Heart right ventricle (tissue), 16 donors: ENCODE measurements at regions not wholly inside any gene's neighbourhood (a gene's known extent, or its start where the extent isn't known, plus 50 kb on each side); places are given as distances from the start of the nearest gene placed in this dataset.

Source experiments
- ATAC-seq, 8 donors: fragments of 200-7000 bp; cut with Tn5 transposase; one replicate each; pipeline ENCODE4 v1.9.1; 2020; ENCODE audit warnings: mild to moderate bottlenecking in 8 of 8, moderate library complexity in 8 of 8, moderate number of reproducible peaks in 1 of 8
- DNase-seq, 2 donors: peaks; one replicate each; pipeline ENCODE4 v3.0.0-alpha.2; 2020
- H3K27ac ChIP-seq, 10 donors: fragments of 200-600 bp; sonication (generic) in 2 of 10; one replicate each; pipeline versions ENCODE4 v1.5.0 to v1.8.0; 2020 to 2022; ENCODE audit warnings: mild to moderate bottlenecking in 3 of 10
- H3K27me3 ChIP-seq, 7 donors: fragments of 200-600 bp; one replicate each; pipeline ENCODE4 v1.8.0; 2021 to 2022; ENCODE audit warnings: mild to moderate bottlenecking in 2 of 7
- H3K36me3 ChIP-seq, 9 donors: fragments of 200-600 bp; sonication (generic) in 1 of 9; one replicate each; pipeline versions ENCODE4 v1.5.0 to v1.8.0; 2020 to 2022; ENCODE audit warnings: mild to moderate bottlenecking in 2 of 9
- H3K4me1 ChIP-seq, 9 donors: fragments of 200-600 bp; sonication (generic) in 1 of 9; one replicate each; pipeline versions ENCODE4 v1.5.0 to v1.8.0; 2020 to 2022; ENCODE audit warnings: mild to moderate bottlenecking in 4 of 9
- H3K4me3 ChIP-seq, 10 donors: fragments of 200-600 bp; sonication (generic) in 2 of 10; one replicate each; pipeline versions ENCODE4 v1.5.0 to v1.8.0; 2020 to 2022; ENCODE audit warnings: mild to moderate bottlenecking in 7 of 10, moderate library complexity in 2 of 10
- H3K9me3 ChIP-seq, 11 donors: fragments of 200-600 bp in 10 of 11; sonication (generic) in 2 of 11; one replicate each; pipeline versions ENCODE4 v1.5.0 to v1.8.0; 2013 to 2022; ENCODE audit warnings: mild to moderate bottlenecking in 2 of 11, control low read depth in 1 of 11, moderate library complexity in 1 of 11
- CTCF ChIP-seq, 9 donors: fragments of 200-600 bp; sonication (generic) in 2 of 9; IDR thresholded peaks; one replicate each; pipeline versions ENCODE4 v1.5.0 to v1.8.0; 2021 to 2022; ENCODE audit warnings: antibody characterized with exemption in 9 of 9, mild to moderate bottlenecking in 5 of 9, moderate library complexity in 1 of 9
- WGBS, 2 donors: extraction: QIAGEN DNeasy Blood & Tissue Kit; methylation state at CpG; one replicate each; pipeline ENCODE4 v1.1.7; 2013; ENCODE audit warnings: inconsistent platforms in 1 of 2; 5-methylcytosine and 5-hydroxymethylcytosine counted together
- intact Hi-C, 10 donors: fragments of 100-400 bp; cut with DNase I; formaldehyde crosslinking; loops; one replicate each; pipeline versions ENCODE4 v1.11.1 to v1.14.2; 2022
- donor health status: Arrhythmogenic right ventricular cardiomyopathy.
- donor health status: ischemic (EF 13 %, LVEDD 7.1; RV severe dilation, severe dysfunction).
- donor health status: healthy with polysubstance abuse.
- donor health status: DM: no; HTN: yes; CAD: no.
- donor health status: DM: no; HTN: no; CAD: no.
- donor health status: ischemic (EF 25% LVEDD 6.9; RV normal size, moderate dysfunction).
- donor health status: ischemic (EF 25% LVEDD 5.7; RV mildly dilated, moderate dysfunction).
- donor health status: healthy.
- donor health status: DM: yes; HTN: yes; CAD: no.
- donor health status: Ischemic cardiomyopathy.
- donor health status: ischemic (EF 35%, LVEDD 5.7; RV mildly dilated, moderate dysfunction).
- donor health status: nonischemic (EF 11% LVEDD 7.7; RV severe dilation, severe dysfunction).
- donor health status: DM: yes; HTN: yes; CAD: no.
- donor health status: PGD.
- donor health status: ischemic (EF 29% LVEDD 5.4; RV normal size, mild dysfunction).
- donor health status: nonischemic (EF 23%, LVEDD 6.1; RV moderate dilation, normal function).

GRCh38 chr5:54721951-54722654, 204.5 kb downstream of the SNX18 start:
- intact Hi-C loops = loop anchor here in 2 of 10 donors (5.0 to 10.0 kb wide), 2 partner anchors 65 to 113 kb away; no protein-coding TSS in a partner anchor
- ATAC-seq = no peak
- H3K27me3 ChIP-seq = no peaks in the 10 kb centered on the region
- no peaks in the 10 kb centered on the region for H3K9me3 ChIP-seq
- H3K4me3 ChIP-seq = no peak overlapping the region
- peaks cover 5 to 47% (median 24%) of the 10 kb centered on the region in 9 donors for H3K4me1 ChIP-seq
- DNase-seq = no peak
- no peak for TF ChIP-seq CTCF (IDR thresholded peaks at IDR 0.05)
- H3K27ac ChIP-seq = peak overlapping the region in 2 of 10 donors; percentile 4 to 44
- no peaks in the 10 kb centered on the region for H3K36me3 ChIP-seq
- WGBS, 2 donors = 53 to 56% methylated on average over 5 of the region's 5 CpGs

DNA sequence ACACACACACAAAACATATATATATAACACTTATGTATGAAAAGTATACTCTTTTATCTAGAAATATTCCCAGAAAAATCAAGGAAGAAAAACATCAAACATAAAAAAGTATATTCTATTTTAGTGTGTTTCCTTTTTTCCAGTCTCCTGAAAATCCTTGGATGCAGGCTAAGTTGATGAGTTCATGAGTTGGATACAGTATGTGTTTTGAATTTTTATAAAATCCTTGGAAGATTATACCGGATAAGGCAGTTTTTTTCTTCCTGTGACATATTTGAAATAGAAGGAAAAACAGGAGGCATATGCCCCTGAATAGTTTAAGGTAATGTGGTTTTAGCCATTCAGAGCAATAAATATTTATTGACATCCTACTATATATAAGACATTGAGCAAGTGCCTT, 203.6 kb downstream of the SNX18 start:
- H3K4me1 ChIP-seq = peaks cover 5 to 48% (median 24%) of the 10 kb centered on the region in 9 donors
- TF ChIP-seq CTCF (IDR thresholded peaks at IDR 0.05) = no peak
- H3K4me3 ChIP-seq = no peak overlapping the region
- peaks cover 0 to 9% (median 3%) of the 10 kb centered on the region in 11 donors for H3K9me3 ChIP-seq
- no peaks in the 10 kb centered on the region for H3K27me3 ChIP-seq
- ATAC-seq = no peak
- no peak for DNase-seq
- peak overlapping the region in 2 of 10 donors; percentile 72 to 81 for H3K27ac ChIP-seq
- intact Hi-C loops = loop anchor here in 2 of 10 donors (5.0 to 10.0 kb wide), 2 partner anchors 64 to 114 kb away; no protein-coding TSS in a partner anchor
- 65 to 70% methylated on average over 1 of the region's 1 CpG for WGBS, 2 donors
- H3K36me3 ChIP-seq = no peaks in the 10 kb centered on the region

- Histone ChIP-seq H3K36me3 (no peaks in the 10 kb centered on the region), H3K27me3 (no peaks in the 10 kb centered on the region), H3K9me3 (peaks cover 0 to 10% (median 3%) of the 10 kb centered on the region in 11 donors), H3K4me1 (peaks cover 5 to 48% (median 24%) of the 10 kb centered on the region in 9 donors), H3K4me3 (no peak overlapping the region), H3K27ac (peak overlapping the region; percentile 34 to 89 (median 75))
- intact Hi-C loops = loop anchor here in 2 of 10 donors (5.0 to 10.0 kb wide), 2 partner anchors 63 to 114 kb away; no protein-coding TSS in a partner anchor
- no peak for TF ChIP-seq CTCF (IDR thresholded peaks at IDR 0.05)
- 93 to 99% methylated on average over 3 of the region's 3 CpGs for WGBS, 2 donors
- ATAC-seq = no peak
- DNase-seq = no peak
These were observed 202.8 kb downstream of the SNX18 start for GRCh38 chr5:54720341-54720740.

DNA sequence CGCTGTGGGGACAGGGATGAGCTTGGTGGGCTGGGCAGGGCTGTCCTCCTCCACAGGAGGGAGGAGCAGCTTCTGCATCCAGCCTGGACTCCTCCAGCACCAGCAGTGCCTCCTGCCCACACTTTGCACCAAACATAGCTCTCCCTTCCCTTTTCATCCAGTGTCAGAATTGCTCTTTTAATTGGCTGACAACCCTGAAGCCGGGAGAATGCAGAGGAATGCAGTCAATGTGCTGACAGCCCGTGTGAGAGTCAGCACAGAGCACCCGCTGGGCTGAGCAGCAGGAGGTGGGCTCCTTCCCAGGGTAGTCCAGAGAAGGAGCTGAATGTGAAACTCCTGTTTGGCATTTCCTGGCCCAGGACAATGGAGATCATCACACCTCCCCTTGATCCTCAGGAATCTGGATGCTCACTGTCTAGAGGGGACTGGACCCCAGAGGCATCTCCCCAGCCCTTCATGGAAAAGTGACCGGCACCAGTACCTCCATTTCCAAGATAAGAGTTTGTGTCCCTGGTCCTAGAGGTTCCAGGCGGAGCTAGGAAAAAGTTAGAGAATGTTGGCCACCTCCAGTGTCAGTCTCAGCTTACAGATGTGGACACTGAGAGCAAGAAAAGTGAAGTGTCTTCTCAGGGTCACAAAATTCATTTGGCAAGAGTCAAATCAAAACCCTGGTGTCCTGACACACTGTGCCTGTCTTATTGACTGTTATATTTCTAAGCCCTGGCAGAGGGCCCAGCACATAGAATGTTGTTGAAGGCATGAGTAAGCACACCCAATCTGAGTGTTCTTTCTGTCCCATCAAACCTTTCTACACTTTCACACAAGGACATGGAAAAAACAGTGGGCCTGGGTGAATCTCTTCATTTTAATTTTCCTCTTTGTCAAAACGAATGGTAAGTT, 202.1 kb downstream of the SNX18 start:
- Histone ChIP-seq H3K27ac (peak overlapping the region; percentile 34 to 89 (median 75)), H3K4me3 (no peak overlapping the region), H3K27me3 (no peaks in the 10 kb centered on the region), H3K9me3 (peaks cover 0 to 10% (median 3%) of the 10 kb centered on the region in 11 donors), H3K4me1 (peaks cover 5 to 48% (median 24%) of the 10 kb centered on the region in 9 donors), H3K36me3 (no peaks in the 10 kb centered on the region)
- TF ChIP-seq CTCF (IDR thresholded peaks at IDR 0.05) = peak in 3 of 9 donors; percentile 7 to 23 (median 21)
- DNase-seq (peak; percentile 42 to 59), ATAC-seq (peak; percentile 78 to 93 (median 88))
- 23 to 33% methylated on average over 7 of the region's 7 CpGs for WGBS, 2 donors
- intact Hi-C loops = loop anchor here in 4 of 10 donors (5.0 to 10.0 kb wide), 6 partner anchors 62 to 202 kb away; partner anchors contain the start of gene SNX18 (in 1 of the 4)
